ENCODE measurements at regions not wholly inside any gene's neighbourhood (a gene's known extent, or its start where the extent isn't known, plus 50 kb on each side); places are given as distances from the start of the nearest gene placed in this dataset.

DNA sequence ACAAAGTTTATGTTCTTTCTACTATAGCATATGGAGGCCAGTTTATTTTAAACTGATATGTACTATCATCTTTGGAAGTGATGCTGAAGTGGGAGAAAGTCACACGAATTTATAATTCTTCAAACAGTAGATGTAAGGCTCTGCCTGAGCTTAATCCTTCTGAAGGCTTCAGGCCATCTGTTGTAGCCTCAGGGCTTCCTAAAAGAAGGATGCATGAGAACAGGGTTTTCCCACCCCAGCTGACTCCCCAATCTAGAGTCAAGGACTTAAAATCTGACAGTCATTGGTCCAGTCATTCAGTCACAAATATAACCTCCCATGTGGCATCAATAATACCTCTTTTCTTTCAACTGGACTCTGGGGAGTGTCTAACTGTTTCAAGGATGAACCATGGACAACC lies 330.5 kb downstream of the KCNS3 start:
- H4K5ac ChIP-seq (ENCODE audit: low read depth, low read length): no peak overlapping the region
- H3K9me1 ChIP-seq (ENCODE audit: insufficient read depth, low read length): no peaks in the 10 kb centered on the region
- no peak overlapping the region for H2BK120ac ChIP-seq (ENCODE audit: low read depth, low read length)
- H3K4me2 ChIP-seq (ENCODE audit: low read depth, low read length): no peak overlapping the region
- no peak overlapping the region for H2AK5ac ChIP-seq (ENCODE audit: low read depth, low read length)
- CTCF ChIA-PET: no interaction called here
- H3K18ac ChIP-seq (ENCODE audit: low read depth, low read length): no peak overlapping the region
- WGBS, 2 experiments (ENCODE audit: extremely low coverage in 2 of 2, insufficient read length in 1 of 2): no CpG with 5 or more reads among the region's 1 CpG
- H3K4ac ChIP-seq (ENCODE audit: low read depth, low read length): no peak overlapping the region
- H3K14ac ChIP-seq (replicated peaks; ENCODE audit: low read depth, low read length): no peak overlapping the region
- ATAC-seq (ENCODE audit: low read depth) (no peak), DNase-seq (no peak)
- no peak overlapping the region for H3K9ac ChIP-seq (ENCODE audit: low read depth, low read length)
- H3K23ac ChIP-seq (ENCODE audit: low read depth, low read length): no peak overlapping the region
- in situ Hi-C loops (cut with MboI; ENCODE audit: low sequenced_read_pairs): no loop called here
- H4K91ac ChIP-seq (ENCODE audit: insufficient read depth, low read depth, low read length): no peak overlapping the region
- H3K36me3 ChIP-seq (ENCODE audit: control insufficient read depth, insufficient read depth, low read length): no peaks in the 10 kb centered on the region
- H4K20me1 ChIP-seq (ENCODE audit: insufficient read depth, low read length): no peaks in the 10 kb centered on the region
- POLR2A ChIA-PET (ENCODE audit: unreplicated experiment): no interaction called here
- no peak overlapping the region for H2BK5ac ChIP-seq (ENCODE audit: low read depth, low read length, poor library complexity, severe bottlenecking)
- H3K9me3 ChIP-seq (ENCODE audit: control insufficient read depth, insufficient read depth, low read length): no peaks in the 10 kb centered on the region
- H3K79me1 ChIP-seq (ENCODE audit: low read depth in 1 of 2, low read length in 2 of 2): no peaks in the 10 kb centered on the region
- BruUV-seq (replicated peaks): no TSS peak
- H4K8ac ChIP-seq (ENCODE audit: low read depth in 2 of 2, low read length in 2 of 2): no peak overlapping the region
- intact Hi-C loops (cut with micrococcal nuclease): no loop called here
- no peak overlapping the region for H2BK20ac ChIP-seq (ENCODE audit: low read depth, low read length)
- H3K4me3 ChIP-seq (ENCODE audit: insufficient read depth, low read depth, low read length): no peak overlapping the region
- H2AK9ac ChIP-seq (replicated peaks; ENCODE audit: low read depth, low read length, poor library complexity): no peak overlapping the region
- H3K27ac ChIP-seq (ENCODE audit: insufficient read depth, low read length): no peak overlapping the region
- no peak overlapping the region for H3K56ac ChIP-seq (ENCODE audit: extremely low read depth, insufficient read depth, low read length)
- TF ChIP-seq BHLHE40 (IDR thresholded peaks at IDR 0.05; ENCODE audit: low read depth, low read length) (no peak), SMC3 (IDR thresholded peaks at IDR 0.05; ENCODE audit: low read depth, low read length) (no peak), MAFK (IDR thresholded peaks at IDR 0.05; ENCODE audit: low read depth, low read length) (no peak), CEBPB (IDR thresholded peaks at IDR 0.05; ENCODE audit: low read depth, low read length) (no peak), RFX5 (IDR thresholded peaks at IDR 0.05; ENCODE audit: low read depth, low read length) (no peak), POLR2A (IDR thresholded peaks at IDR 0.05; ENCODE audit: low read depth, low read length) (no peak), MAZ (IDR thresholded peaks at IDR 0.05; ENCODE audit: borderline replicate concordance, low read depth, low read length) (no peak), FOS (IDR thresholded peaks at IDR 0.05; ENCODE audit: low read depth, low read length) (no peak), CHD1 (IDR thresholded peaks at IDR 0.05; ENCODE audit: low read depth, low read length) (no peak), NFE2L2 (IDR thresholded peaks at IDR 0.05; ENCODE audit: low read depth, low read length) (no peak), RCOR1 (IDR thresholded peaks at IDR 0.05; ENCODE audit: insufficient replicate concordance, low read length) (no peak)
- TF ChIP-seq, protein P1, sequence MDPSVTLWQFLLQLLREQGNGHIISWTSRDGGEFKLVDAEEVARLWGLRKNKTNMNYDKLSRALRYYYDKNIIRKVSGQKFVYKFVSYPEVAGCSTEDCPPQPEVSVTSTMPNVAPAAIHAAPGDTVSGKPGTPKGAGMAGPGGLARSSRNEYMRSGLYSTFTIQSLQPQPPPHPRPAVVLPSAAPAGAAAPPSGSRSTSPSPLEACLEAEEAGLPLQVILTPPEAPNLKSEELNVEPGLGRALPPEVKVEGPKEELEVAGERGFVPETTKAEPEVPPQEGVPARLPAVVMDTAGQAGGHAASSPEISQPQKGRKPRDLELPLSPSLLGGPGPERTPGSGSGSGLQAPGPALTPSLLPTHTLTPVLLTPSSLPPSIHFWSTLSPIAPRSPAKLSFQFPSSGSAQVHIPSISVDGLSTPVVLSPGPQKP (IDR thresholded peaks at IDR 0.05; ENCODE audit: borderline replicate concordance, low read depth, low read length): no peak
- no peaks in the 10 kb centered on the region for H3K4me1 ChIP-seq (ENCODE audit: control insufficient read depth, insufficient read depth, low read length)
- H2AFZ ChIP-seq (replicated peaks; ENCODE audit: low read length, poor library complexity): no peak overlapping the region
- dilution Hi-C loops (cut with HindIII; ENCODE audit: low sequenced_read_pairs, unreplicated experiment): no loop called here
- H3K27me3 ChIP-seq (ENCODE audit: control insufficient read depth, insufficient read depth, low read length): no peaks in the 10 kb centered on the region; the same call in 1 of the 2 replicates
- no peak overlapping the region for H2BK15ac ChIP-seq (ENCODE audit: low read depth, low read length)

Measured in IMR-90 (cell line).